ENCODE measurements at regions not wholly inside any gene's neighbourhood (a gene's known extent, or its start where the extent isn't known, plus 50 kb on each side); places are given as distances from the start of the nearest gene placed in this dataset.

DNA sequence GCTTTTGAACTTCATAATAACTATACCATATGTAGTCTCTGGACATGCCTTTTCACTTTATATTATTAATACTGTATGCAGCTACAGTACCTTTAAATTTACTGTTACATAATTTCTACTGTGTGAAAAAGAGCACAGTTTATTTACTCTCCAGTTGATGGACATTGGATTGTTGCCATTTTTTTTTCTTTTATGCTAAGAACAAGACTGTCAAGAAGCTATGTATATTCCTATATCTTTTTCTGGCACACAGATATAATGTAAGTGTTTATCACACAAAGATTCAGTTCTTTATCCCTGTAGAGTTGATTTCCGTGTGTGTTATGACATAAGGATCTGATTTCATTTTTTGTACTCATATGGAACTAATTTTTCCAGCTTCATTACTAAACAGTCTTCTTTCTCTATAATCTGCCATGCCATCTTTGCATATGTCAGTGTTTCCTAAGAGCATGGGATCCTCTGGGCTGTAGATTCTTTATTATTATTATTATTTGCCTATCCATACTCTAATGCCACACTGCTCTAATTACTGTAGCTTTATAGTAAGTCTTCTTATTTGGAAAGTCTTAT lies 593.0 kb upstream of the ATP2B1 start:
- intact Hi-C loops (cut with micrococcal nuclease) = no loop called here
- no peak overlapping the region for H3K4me3 ChIP-seq
- TF ChIP-seq CTCF (IDR thresholded peaks at IDR 0.05; ENCODE audit: borderline replicate concordance) = no peak
- no peaks in the 10 kb centered on the region for H3K36me3 ChIP-seq
- no peaks in the 10 kb centered on the region for H3K9me3 ChIP-seq (replicated peaks)
- no peak for DNase-seq
- peaks cover 8% of the 10 kb centered on the region for H3K4me1 ChIP-seq
- H3K27me3 ChIP-seq (ENCODE audit: low read depth) = no peaks in the 10 kb centered on the region
- no peak overlapping the region for H3K27ac ChIP-seq (replicated peaks)

- H3K36me3 ChIP-seq = no peaks in the 10 kb centered on the region
- H3K4me3 ChIP-seq = no peak overlapping the region
- no peaks in the 10 kb centered on the region for H3K27me3 ChIP-seq (ENCODE audit: low read depth)
- no peak for TF ChIP-seq CTCF (IDR thresholded peaks at IDR 0.05; ENCODE audit: borderline replicate concordance)
- no peaks in the 10 kb centered on the region for H3K9me3 ChIP-seq (replicated peaks)
- intact Hi-C loops (cut with micrococcal nuclease) = no loop called here
- no peak overlapping the region for H3K27ac ChIP-seq (replicated peaks)
- peaks cover 8% of the 10 kb centered on the region for H3K4me1 ChIP-seq
- DNase-seq = no peak
Observed at GRCh38 chr12:90301095-90301494, 592.5 kb upstream of the ATP2B1 start.

- Histone ChIP-seq H3K27me3 (ENCODE audit: low read depth) (no peaks in the 10 kb centered on the region), H3K4me1 (peaks cover 8% of the 10 kb centered on the region), H3K9me3 (replicated peaks) (no peaks in the 10 kb centered on the region), H3K4me3 (peak overlapping the region; percentile 8), H3K36me3 (no peaks in the 10 kb centered on the region), H3K27ac (replicated peaks) (peak overlapping the region; percentile 53)
- TF ChIP-seq CTCF (IDR thresholded peaks at IDR 0.05; ENCODE audit: borderline replicate concordance) = no peak
- no peak for DNase-seq
- intact Hi-C loops (cut with micrococcal nuclease) = no loop called here
Observed at GRCh38 chr12:90299666-90300065, 591.0 kb upstream of the ATP2B1 start.

GRCh38 chr12:90299121-90299520 lies 590.5 kb upstream of the ATP2B1 start:
- H3K27me3 ChIP-seq (ENCODE audit: low read depth) = no peaks in the 10 kb centered on the region
- peaks cover 8% of the 10 kb centered on the region for H3K4me1 ChIP-seq
- no peaks in the 10 kb centered on the region for H3K36me3 ChIP-seq
- peak overlapping the region; percentile 8 for H3K4me3 ChIP-seq
- no peaks in the 10 kb centered on the region for H3K9me3 ChIP-seq (replicated peaks)
- DNase-seq = no peak
- TF ChIP-seq CTCF (IDR thresholded peaks at IDR 0.05; ENCODE audit: borderline replicate concordance) = no peak
- peak overlapping the region; percentile 53 for H3K27ac ChIP-seq (replicated peaks)
- intact Hi-C loops (cut with micrococcal nuclease) = no loop called here

- no peaks in the 10 kb centered on the region for H3K36me3 ChIP-seq
- H3K4me3 ChIP-seq = no peak overlapping the region
- H3K4me1 ChIP-seq = peaks cover 8% of the 10 kb centered on the region
- peak overlapping the region; percentile 53 for H3K27ac ChIP-seq (replicated peaks)
- no peaks in the 10 kb centered on the region for H3K27me3 ChIP-seq (ENCODE audit: low read depth)
- TF ChIP-seq CTCF (IDR thresholded peaks at IDR 0.05; ENCODE audit: borderline replicate concordance) = no peak
- no peaks in the 10 kb centered on the region for H3K9me3 ChIP-seq (replicated peaks)
- DNase-seq = no peak
- intact Hi-C loops (cut with micrococcal nuclease) = no loop called here
Observed at GRCh38 chr12:90298289-90298948, 589.8 kb upstream of the ATP2B1 start.

Measured in left ventricle myocardium inferior (tissue), 1 donor.